Dermis blood vessel endothelial cell (primary cell): ENCODE measurements at regions not wholly inside any gene's neighbourhood (a gene's known extent, or its start where the extent isn't known, plus 50 kb on each side); places are given as distances from the start of the nearest gene placed in this dataset.
A peak's percentile ranks its signal among the peaks of the same experiment; 100 is the strongest.
"Not testable (repeated sequence)": the region's sequence is repeated elsewhere in the genome, so short reads cannot be mapped to it uniquely, and the experiment has no call there.

ENCODE experiments used
- DNase-seq: peaks from one replicate; pipeline ENCODE4 v3.0.0; 2010

DNA sequence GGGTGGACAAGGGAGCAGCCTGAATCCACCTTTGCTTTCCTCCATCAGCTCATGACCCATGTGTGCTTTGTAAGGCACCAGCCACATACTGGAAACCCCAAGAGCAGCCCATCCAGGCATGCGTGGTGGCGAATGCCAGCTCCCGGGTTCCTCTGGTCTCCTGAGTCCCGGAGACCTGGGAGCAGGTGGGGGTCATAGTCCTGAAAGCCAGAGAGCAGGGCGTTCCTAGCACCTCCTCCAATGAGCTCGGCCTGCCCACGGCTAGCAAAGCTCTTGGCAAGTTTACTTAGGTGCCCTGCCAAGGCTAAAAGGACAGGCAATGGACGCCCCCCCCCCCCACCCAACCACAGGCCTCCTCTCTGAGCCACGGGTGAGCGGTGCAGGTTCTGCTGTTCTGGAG lies 3960.2 kb upstream of the TPTE start:
- DNase-seq, result not testable (repeated sequence)

DNA sequence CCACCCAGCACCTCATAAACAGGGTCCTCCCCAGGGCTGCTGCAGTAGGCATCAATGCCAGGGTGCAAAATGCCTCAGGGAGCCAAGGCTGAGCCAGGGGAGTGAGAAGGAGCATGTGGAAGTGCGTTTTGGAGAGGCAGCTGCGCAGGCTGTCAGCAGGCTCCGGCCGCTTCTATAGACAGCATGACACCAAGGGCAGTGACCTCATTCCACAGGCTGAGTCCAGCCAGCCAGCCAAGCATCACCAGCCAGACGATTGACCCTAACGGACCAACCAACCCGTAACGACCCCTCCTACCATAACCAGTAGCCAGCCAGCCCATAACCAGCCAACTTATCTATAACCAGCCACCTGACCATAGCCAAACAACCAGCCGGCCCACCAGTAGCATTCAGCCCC lies 3959.8 kb upstream of the TPTE start:
- not testable (repeated sequence) for DNase-seq

DNA sequence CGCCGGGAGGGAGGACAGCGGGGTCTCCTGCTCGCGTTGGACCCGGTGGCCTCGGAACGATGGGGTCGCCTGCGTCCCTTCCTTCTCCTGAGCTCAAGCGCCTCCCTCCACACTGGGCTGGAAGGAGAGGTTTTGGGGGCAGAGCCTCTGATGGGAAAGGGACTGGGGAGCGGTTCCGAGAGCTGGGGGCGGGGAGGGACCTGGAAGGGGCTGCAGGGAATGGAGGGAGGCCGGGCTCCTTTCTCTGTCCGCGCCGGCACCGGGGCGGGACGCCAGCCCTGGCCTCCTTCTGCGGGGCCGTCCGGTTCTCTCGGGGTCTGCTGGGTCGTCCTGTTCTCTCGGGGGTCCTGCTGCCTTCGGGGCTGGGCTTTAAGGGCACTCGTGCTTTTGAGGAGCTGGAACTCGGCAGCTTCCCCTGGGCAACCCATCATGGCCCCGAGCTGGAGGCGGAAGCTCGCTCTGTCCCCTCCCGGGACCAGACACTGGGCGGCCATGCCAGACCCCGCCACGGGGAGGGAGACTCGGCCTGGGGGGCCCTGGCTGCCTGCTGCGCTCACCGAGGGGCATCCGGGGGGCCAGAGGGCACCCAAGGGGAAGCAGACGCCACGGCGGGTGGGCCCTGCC lies 3956.7 kb upstream of the TPTE start:
- DNase-seq, result not testable (repeated sequence)

DNA sequence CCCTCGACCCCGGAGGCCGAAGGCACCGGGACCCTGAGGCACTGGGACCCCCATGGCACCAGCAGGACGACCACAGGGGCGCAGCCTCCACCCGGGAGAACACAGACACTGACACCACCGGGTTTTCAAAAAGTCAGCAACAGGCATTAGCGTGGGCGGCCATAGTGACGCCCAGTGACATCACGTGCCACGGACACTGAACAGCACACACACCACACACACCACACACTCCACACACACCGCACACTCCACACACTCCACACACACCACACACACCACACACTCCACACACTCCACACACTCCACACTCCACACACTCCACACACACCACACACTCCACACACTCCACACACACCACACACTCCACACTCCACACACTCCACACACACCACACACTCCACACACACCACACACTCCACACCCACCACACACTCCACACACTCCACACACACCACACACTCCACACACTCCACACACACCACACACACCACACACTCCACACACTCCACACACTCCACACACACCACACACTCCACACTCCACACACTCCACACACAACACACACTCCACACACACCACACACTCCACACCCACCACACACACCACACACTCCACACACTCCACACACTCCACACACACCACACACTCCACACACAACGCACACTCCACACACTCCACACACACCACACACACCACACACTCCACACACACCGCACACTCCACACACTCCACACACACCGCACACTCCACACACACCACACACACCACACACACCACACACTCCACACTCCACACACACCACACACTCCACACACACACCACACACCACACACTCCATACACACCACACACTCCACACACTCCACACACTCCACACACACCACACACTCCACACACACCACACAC lies 3955.9 kb upstream of the TPTE start:
- peak; percentile 38 for DNase-seq

DNA sequence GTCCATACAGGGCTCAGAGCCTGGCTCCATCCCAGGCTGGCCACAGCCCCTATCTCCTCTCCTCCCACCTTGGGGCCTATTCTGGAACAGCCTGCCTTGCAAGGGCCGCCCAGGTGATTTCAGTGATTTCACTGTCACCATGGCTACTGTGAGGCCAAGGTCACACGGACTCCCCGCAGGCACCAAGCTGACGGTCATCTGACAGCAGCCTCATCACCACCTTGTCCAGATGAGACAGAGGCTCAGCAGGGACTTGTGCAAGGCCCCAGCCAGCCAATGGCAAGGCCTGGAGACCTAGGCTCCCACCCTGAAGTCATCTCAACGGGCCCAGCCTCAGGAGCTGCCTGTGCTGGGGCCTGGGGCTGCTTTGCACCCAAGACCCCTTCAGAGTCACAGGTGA lies 3953.8 kb upstream of the TPTE start:
- not testable (repeated sequence) for DNase-seq

DNA sequence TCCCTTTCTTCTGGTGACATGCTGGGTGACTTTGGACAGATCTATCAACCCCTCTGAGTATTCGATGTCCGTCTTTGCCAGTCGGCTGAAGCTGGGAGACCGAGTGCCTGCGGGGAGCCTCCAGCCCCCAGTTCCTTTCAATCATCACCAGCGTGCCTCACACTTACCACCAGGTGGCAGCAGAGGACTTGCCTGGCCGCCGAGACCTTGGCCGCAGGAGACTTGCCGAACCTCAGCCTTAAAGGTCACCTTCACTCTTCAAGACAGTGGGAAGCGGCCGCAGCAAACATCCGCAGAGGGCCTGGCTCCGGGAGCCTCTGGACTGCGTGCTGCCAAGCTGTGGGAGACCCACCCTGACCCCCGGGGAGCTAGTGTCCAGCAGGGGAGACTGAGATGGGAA lies 3952.2 kb upstream of the TPTE start:
- not testable (repeated sequence) for DNase-seq

DNA sequence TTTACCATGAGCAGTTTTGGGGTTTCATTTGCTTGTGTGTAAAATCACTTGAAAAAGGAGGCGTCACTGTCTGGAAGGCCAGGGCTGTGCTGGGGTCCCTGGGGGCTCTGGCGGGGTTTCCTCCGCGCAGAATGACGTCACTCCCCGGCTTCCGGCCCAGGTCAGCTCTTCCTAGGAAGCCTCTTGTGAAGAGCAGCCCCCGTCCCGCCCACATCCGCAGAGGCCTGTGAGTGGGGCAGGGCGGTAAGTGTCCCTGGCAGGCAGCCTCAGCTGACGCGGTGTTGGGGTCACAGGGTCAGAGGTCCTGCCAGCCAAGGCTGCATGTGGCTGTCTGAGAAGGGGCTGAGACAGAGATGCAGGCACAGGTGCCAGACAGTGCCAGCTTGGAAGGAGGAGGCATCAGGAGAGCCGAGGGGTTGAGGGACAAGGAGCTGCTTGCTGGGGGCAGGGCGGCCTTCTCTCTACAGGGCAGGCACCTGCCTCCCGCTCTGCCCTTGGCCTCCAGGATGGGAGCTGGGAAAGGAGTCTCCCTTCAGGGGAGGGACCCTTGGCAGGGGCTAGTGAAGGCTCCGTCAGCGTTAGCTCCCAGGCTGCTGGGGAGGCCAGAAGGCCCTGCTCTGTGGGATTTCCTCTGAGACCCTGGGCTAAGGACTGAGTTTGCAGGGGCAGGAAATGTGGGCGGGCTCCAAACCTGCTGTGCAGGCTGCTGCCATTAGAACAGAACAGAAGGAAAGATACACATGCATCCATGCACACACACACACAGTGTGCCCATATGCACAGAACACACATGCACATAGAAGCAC lies 3951.6 kb upstream of the TPTE start:
- not testable (repeated sequence) for DNase-seq

DNA sequence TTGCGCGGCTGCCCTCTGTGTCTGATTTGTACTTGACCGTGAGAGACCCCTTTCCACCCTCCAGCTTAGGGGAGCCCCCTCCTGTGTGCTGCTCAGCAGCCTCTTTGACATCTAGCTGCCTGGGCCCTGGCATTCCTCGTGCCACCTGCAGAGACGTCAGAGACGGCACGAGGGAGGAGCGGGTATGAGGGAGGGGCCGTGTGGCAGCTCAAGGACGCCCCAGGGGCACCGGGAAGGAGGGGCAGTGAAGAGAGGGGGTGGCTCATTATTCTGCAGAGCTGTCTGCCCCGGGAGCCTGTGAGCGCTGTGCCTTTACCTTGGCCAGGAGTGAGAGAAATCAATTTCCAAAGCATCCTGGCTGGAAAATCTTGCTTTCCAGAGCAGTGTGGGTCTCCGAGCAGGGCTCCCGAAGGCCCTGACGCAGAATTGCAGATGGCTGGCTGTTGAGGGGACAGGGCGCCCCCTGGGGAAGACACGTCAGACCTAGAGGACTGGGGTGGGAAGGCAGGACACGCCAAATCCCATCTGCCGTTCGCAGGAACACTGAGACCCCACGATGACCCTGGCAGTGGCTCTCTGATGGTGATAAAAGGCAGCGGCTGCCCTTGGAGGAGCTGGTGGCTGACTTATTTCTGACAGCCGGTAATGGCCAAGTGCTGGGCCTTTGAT lies 3950.5 kb upstream of the TPTE start:
- DNase-seq, result not testable (repeated sequence)

DNA sequence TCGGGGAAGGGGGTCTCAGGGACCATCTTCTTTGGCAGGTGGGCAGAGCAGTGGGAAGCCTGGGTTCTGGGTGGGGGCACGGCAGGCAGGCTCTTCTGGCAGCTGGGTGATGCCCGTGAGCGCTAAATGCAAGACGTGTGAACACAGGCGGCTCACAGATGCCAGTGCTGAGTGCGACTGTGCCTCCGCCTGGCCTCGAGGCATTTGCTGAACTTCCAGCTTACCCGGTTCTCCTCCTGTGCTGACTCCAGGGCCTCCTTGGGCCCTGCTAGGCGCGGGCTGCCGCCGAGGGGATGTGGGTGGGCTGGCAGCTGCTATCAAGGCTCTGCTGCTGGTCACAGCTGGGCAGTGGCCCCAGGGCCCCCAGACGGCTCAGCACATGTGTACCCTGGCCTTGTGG lies 3947.8 kb upstream of the TPTE start:
- DNase-seq, result not testable (repeated sequence)

DNA sequence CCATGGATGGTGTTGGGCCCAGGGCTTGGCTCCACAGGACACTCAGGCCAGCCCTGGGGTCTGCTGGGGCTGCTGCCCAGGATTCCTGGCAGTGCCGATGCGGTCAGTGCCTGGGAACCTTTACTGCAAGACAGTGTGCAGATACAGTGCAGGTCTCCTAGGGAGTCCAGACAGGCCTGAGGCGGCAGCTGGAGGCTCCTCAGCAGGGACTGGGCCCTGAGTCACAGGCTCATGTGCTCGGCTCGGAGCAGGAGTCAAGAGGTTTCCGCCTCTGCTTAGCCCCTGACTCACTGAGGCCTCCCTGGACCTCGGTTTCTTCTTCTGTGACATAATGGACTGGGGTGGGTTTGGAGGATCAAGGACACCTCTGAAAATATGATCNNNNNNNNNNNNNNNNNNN lies 3941.6 kb upstream of the TPTE start:
- not testable (repeated sequence) for DNase-seq
